GM12892 (cell line): ENCODE measurements at regions not wholly inside any gene's neighbourhood (a gene's known extent, or its start where the extent isn't known, plus 50 kb on each side); places are given as distances from the start of the nearest gene placed in this dataset.
A peak's percentile ranks its signal among the peaks of the same experiment; 100 is the strongest.

Experiments used
- DNase-seq: peaks from one replicate; pipeline ENCODE4 v3.0.0; 2011; ENCODE audit not compliant: insufficient read length
- FAIRE-seq: peaks from 2 replicates; lab custom pipeline; 2011; peaks lifted over from hg19 to GRCh38; lab: Jason Lieb, UNC
- POLR2A ChIP-seq: IDR thresholded peaks from 2 replicates; pipeline ENCODE4 v1.6.1; 2011; ENCODE audit warnings: low read depth, low read length, control low read depth
- POLR2AphosphoS5 ChIP-seq: IDR thresholded peaks from 2 replicates; pipeline ENCODE4 v1.6.1; 2011; ENCODE audit warnings: low read depth, low read length, control low read depth
- TAF1 ChIP-seq: IDR thresholded peaks from 2 replicates; pipeline ENCODE4 v1.6.1; 2011; ENCODE audit warnings: low read depth, mild to moderate bottlenecking, control low read depth, low read length, borderline replicate concordance

GRCh38 chr7:18081617-18082016 lies 54.0 kb upstream of the PRPS1L1 start:
- FAIRE-seq (no peak), DNase-seq (no peak)
- TF ChIP-seq POLR2A, result no peak
- no peak for TF ChIP-seq TAF1
- no peak for TF ChIP-seq POLR2AphosphoS5

GRCh38 chr7:18082169-18082568 lies 54.5 kb upstream of the PRPS1L1 start:
- DNase-seq, result no peak

GRCh38 chr7:18086165-18087025 lies 58.7 kb upstream of the PRPS1L1 start:
- FAIRE-seq, result no peak
- TF ChIP-seq TAF1, result no peak
- TF ChIP-seq POLR2AphosphoS5, result no peak
- no peak for TF ChIP-seq POLR2A
- DNase-seq, result peak; percentile 13

More at GRCh38 chr7:18082169-18082568, 54.5 kb upstream of the PRPS1L1 start:
- TF ChIP-seq POLR2AphosphoS5, result no peak
- TF ChIP-seq TAF1, result no peak
- TF ChIP-seq POLR2A, result no peak
- no peak for FAIRE-seq

- FAIRE-seq (no peak), DNase-seq (no peak)
- TF ChIP-seq POLR2AphosphoS5 (no peak), TAF1 (no peak), POLR2A (no peak)
Observed at GRCh38 chr7:18087026-18087686, 59.5 kb upstream of the PRPS1L1 start.

GRCh38 chr7:18087687-18088078 lies 60.0 kb upstream of the PRPS1L1 start:
- TF ChIP-seq POLR2AphosphoS5 (no peak), TAF1 (no peak), POLR2A (no peak)
- DNase-seq, result no peak
- no peak for FAIRE-seq

GRCh38 chr7:18096087-18096486 lies 68.4 kb upstream of the PRPS1L1 start:
- DNase-seq, result no peak
- TF ChIP-seq POLR2AphosphoS5 (no peak), POLR2A (no peak), TAF1 (no peak)
- FAIRE-seq, result no peak

- no peak for DNase-seq
- TF ChIP-seq TAF1, result no peak
- TF ChIP-seq POLR2A, result no peak
- no peak for TF ChIP-seq POLR2AphosphoS5
- no peak for FAIRE-seq
Observed at GRCh38 chr7:18102576-18102975, 74.9 kb upstream of the PRPS1L1 start.

GRCh38 chr7:18103436-18104218 lies 76.0 kb upstream of the PRPS1L1 start:
- DNase-seq, result no peak
- TF ChIP-seq TAF1 (no peak), POLR2A (no peak), POLR2AphosphoS5 (no peak)
- FAIRE-seq, result no peak

GRCh38 chr7:18109762-18110161 lies 82.1 kb upstream of the PRPS1L1 start:
- TF ChIP-seq POLR2AphosphoS5 (no peak), TAF1 (no peak), POLR2A (no peak)
- DNase-seq (no peak), FAIRE-seq (no peak)

GRCh38 chr7:18116661-18117060 lies 89.0 kb upstream of the PRPS1L1 start:
- no peak for TF ChIP-seq TAF1
- TF ChIP-seq POLR2A, result no peak
- no peak for TF ChIP-seq POLR2AphosphoS5
- DNase-seq, result no peak
- FAIRE-seq, result no peak

- TF ChIP-seq TAF1 (no peak), POLR2A (no peak), POLR2AphosphoS5 (no peak)
- DNase-seq, result no peak
- FAIRE-seq, result no peak
Observed at GRCh38 chr7:18117482-18117881, 89.8 kb upstream of the PRPS1L1 start.
